ENCODE measurements at regions not wholly inside any gene's neighbourhood (a gene's known extent, or its start where the extent isn't known, plus 50 kb on each side); places are given as distances from the start of the nearest gene placed in this dataset.

DNA sequence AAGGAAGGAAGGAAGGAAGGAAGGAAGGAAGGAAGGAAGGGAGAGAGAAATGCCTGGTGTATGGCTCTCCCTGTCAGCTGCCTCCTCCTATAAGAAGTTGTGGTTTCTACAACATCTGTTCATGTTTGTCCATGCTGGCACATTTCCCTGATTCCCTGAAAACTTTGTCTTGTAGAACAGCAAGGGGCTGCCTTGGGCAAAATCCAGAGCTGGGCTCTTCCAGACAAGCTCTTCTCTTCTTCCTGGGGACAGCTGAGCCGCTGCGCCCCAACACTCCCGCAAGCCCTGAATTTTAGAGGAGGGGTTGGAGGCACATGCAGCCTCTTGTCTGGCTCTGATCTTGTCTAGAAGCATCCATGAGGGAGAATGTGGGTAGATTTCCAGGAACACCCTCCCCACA, 282.0 kb upstream of the ADARB2 start:
- TF ChIP-seq POLR2A (IDR thresholded peaks at IDR 0.05) (no peak), POLR2AphosphoS5 (IDR thresholded peaks at IDR 0.05) (no peak)
- TF ChIP-seq, protein P1, sequence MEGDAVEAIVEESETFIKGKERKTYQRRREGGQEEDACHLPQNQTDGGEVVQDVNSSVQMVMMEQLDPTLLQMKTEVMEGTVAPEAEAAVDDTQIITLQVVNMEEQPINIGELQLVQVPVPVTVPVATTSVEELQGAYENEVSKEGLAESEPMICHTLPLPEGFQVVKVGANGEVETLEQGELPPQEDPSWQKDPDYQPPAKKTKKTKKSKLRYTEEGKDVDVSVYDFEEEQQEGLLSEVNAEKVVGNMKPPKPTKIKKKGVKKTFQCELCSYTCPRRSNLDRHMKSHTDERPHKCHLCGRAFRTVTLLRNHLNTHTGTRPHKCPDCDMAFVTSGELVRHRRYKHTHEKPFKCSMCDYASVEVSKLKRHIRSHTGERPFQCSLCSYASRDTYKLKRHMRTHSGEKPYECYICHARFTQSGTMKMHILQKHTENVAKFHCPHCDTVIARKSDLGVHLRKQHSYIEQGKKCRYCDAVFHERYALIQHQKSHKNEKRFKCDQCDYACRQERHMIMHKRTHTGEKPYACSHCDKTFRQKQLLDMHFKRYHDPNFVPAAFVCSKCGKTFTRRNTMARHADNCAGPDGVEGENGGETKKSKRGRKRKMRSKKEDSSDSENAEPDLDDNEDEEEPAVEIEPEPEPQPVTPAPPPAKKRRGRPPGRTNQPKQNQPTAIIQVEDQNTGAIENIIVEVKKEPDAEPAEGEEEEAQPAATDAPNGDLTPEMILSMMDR (IDR thresholded peaks at IDR 0.05): no peak

All from sigmoid colon (tissue), 4 donors.